ENCODE measurements at regions not wholly inside any gene's neighbourhood (a gene's known extent, or its start where the extent isn't known, plus 50 kb on each side); places are given as distances from the start of the nearest gene placed in this dataset.

GRCh38 chr16:75971334-75971733 is 245.0 kb upstream of the CPHXL start:
- no peaks in the 10 kb centered on the region for H3K9me3 ChIP-seq (ENCODE audit: low read length)
- H2AFZ ChIP-seq (ENCODE audit: low read length), result no peak overlapping the region
- no TSS peak for BruUV-seq (replicated peaks)
- CTCF ChIA-PET (ENCODE audit: unreplicated experiment), result no interaction called here
- no peak overlapping the region for H3K27ac ChIP-seq (ENCODE audit: low read depth, low read length, poor library complexity, severe bottlenecking)
- H4K20me1 ChIP-seq (ENCODE audit: insufficient read depth, low read length), result no peaks in the 10 kb centered on the region
- H3K9me2 ChIP-seq (ENCODE audit: insufficient read depth, low read length), result no peaks in the 10 kb centered on the region
- no peaks in the 10 kb centered on the region for H3K4me1 ChIP-seq (ENCODE audit: insufficient read depth, low read length, poor library complexity, severe bottlenecking)
- intact Hi-C loops (cut with micrococcal nuclease; ENCODE audit: unreplicated experiment), result no loop called here
- no peaks in the 10 kb centered on the region for H3K79me2 ChIP-seq (ENCODE audit: insufficient read depth, low read depth, low read length)
- no peak overlapping the region for H3K4me2 ChIP-seq (ENCODE audit: low read length)
- no peak for DNase-seq (ENCODE audit: low spot score)
- POLR2A ChIA-PET, result no interaction called here
- TF ChIP-seq CTCF (conservative IDR thresholded peaks at IDR 0.05; ENCODE audit: low read length) (no peak), EZH2phosphoT487 (IDR thresholded peaks at IDR 0.05; ENCODE audit: borderline replicate concordance, low read depth, low read length) (no peak)
- no peaks in the 10 kb centered on the region for H3K36me3 ChIP-seq (ENCODE audit: insufficient read depth, low read length)
- H3K4me3 ChIP-seq (ENCODE audit: low read depth, low read length, poor library complexity, severe bottlenecking), result no peak overlapping the region

GRCh38 chr16:75983296-75983695 is 257.0 kb upstream of the CPHXL start:
- ChIA-PET CTCF (ENCODE audit: unreplicated experiment) (no interaction called here), POLR2A (interaction anchor here (0.6 kb wide), 2 partner anchors 136 to 167 kb away, joined by 3 read pairs; no protein-coding TSS in a partner anchor)
- Histone ChIP-seq H3K9me2 (ENCODE audit: insufficient read depth, low read length) (no peaks in the 10 kb centered on the region), H3K79me2 (ENCODE audit: insufficient read depth, low read depth, low read length) (no peaks in the 10 kb centered on the region), H3K27ac (ENCODE audit: low read depth, low read length, poor library complexity, severe bottlenecking) (no peak overlapping the region), H3K4me2 (ENCODE audit: low read length) (no peak overlapping the region), H3K4me1 (ENCODE audit: insufficient read depth, low read length, poor library complexity, severe bottlenecking) (no peaks in the 10 kb centered on the region), H3K9me3 (ENCODE audit: low read length) (no peaks in the 10 kb centered on the region), H4K20me1 (ENCODE audit: insufficient read depth, low read length) (no peaks in the 10 kb centered on the region), H3K4me3 (ENCODE audit: low read depth, low read length, poor library complexity, severe bottlenecking) (no peak overlapping the region), H2AFZ (ENCODE audit: low read length) (no peak overlapping the region), H3K36me3 (ENCODE audit: insufficient read depth, low read length) (no peaks in the 10 kb centered on the region)
- BruUV-seq (replicated peaks), result no TSS peak
- no peak for DNase-seq (ENCODE audit: low spot score)
- no peak for TF ChIP-seq CTCF (conservative IDR thresholded peaks at IDR 0.05; ENCODE audit: low read length)
- no peak for TF ChIP-seq EZH2phosphoT487 (IDR thresholded peaks at IDR 0.05; ENCODE audit: borderline replicate concordance, low read depth, low read length)
- intact Hi-C loops (cut with micrococcal nuclease; ENCODE audit: unreplicated experiment), result no loop called here

- intact Hi-C loops (cut with micrococcal nuclease; ENCODE audit: unreplicated experiment), result no loop called here
- POLR2A ChIA-PET, result no interaction called here
- CTCF ChIA-PET (ENCODE audit: unreplicated experiment), result no interaction called here
- no peak overlapping the region for H3K4me3 ChIP-seq (ENCODE audit: low read depth, low read length, poor library complexity, severe bottlenecking)
- H2AFZ ChIP-seq (ENCODE audit: low read length), result no peak overlapping the region
- DNase-seq (ENCODE audit: low spot score), result no peak
- H3K4me1 ChIP-seq (ENCODE audit: insufficient read depth, low read length, poor library complexity, severe bottlenecking), result no peaks in the 10 kb centered on the region
- no peaks in the 10 kb centered on the region for H3K9me2 ChIP-seq (ENCODE audit: insufficient read depth, low read length)
- no peaks in the 10 kb centered on the region for H3K36me3 ChIP-seq (ENCODE audit: insufficient read depth, low read length)
- no peaks in the 10 kb centered on the region for H3K79me2 ChIP-seq (ENCODE audit: insufficient read depth, low read depth, low read length)
- no peak overlapping the region for H3K4me2 ChIP-seq (ENCODE audit: low read length)
- no TSS peak for BruUV-seq (replicated peaks)
- no peak overlapping the region for H3K27ac ChIP-seq (ENCODE audit: low read depth, low read length, poor library complexity, severe bottlenecking)
- H3K9me3 ChIP-seq (ENCODE audit: low read length), result no peaks in the 10 kb centered on the region
- H4K20me1 ChIP-seq (ENCODE audit: insufficient read depth, low read length), result no peaks in the 10 kb centered on the region
- no peak for TF ChIP-seq EZH2phosphoT487 (IDR thresholded peaks at IDR 0.05; ENCODE audit: borderline replicate concordance, low read depth, low read length)
- TF ChIP-seq CTCF (conservative IDR thresholded peaks at IDR 0.05; ENCODE audit: low read length), result no peak
Observed at GRCh38 chr16:75983741-75984381, 257.6 kb upstream of the CPHXL start.
